Activated T-cell treated with anti-CD3 and anti-CD28 coated beads, Interleukin-2, amount 50 U/mL, for 48 hours (primary cell): ENCODE measurements at regions not wholly inside any gene's neighbourhood (a gene's known extent, or its start where the extent isn't known, plus 50 kb on each side); places are given as distances from the start of the nearest gene placed in this dataset.
A peak's percentile ranks its signal among the peaks of the same experiment; 100 is the strongest.
"Not testable (repeated sequence)": the region's sequence is repeated elsewhere in the genome, so short reads cannot be mapped to it uniquely, and the experiment has no call there.

Experiments
- DNase-seq, 2 experiments: peaks; one replicate each; pipeline ENCODE4 v3.0.0-alpha.2; 2020

- peak; percentile 29 to 44 for DNase-seq
Measured at GRCh38 chr13:59391696-59392095, 772.0 kb downstream of the DIAPH3 start.

- DNase-seq = no peak
Measured at GRCh38 chr13:59392328-59392727, 771.4 kb downstream of the DIAPH3 start.

- DNase-seq = no peak
Measured at GRCh38 chr13:59394496-59394895, 769.2 kb downstream of the DIAPH3 start.

- DNase-seq = no peak
Measured at GRCh38 chr13:59398127-59398526, 765.6 kb downstream of the DIAPH3 start.

- no peak for DNase-seq
Measured at GRCh38 chr13:59398661-59399060, 765.1 kb downstream of the DIAPH3 start.

GRCh38 chr13:59399513-59399912, 764.2 kb downstream of the DIAPH3 start:
- no peak for DNase-seq

- DNase-seq = no peak
Measured at GRCh38 chr13:59404331-59404730, 759.4 kb downstream of the DIAPH3 start.

GRCh38 chr13:59407251-59407650, 756.5 kb downstream of the DIAPH3 start:
- DNase-seq = not testable (repeated sequence)

- DNase-seq = no peak
Measured at GRCh38 chr13:59408738-59409137, 755.0 kb downstream of the DIAPH3 start.

GRCh38 chr13:59409211-59409610, 754.5 kb downstream of the DIAPH3 start:
- no peak for DNase-seq

- no peak for DNase-seq
Measured at GRCh38 chr13:59409634-59410200, 754.0 kb downstream of the DIAPH3 start.

- DNase-seq = no peak
Measured at GRCh38 chr13:59413126-59413525, 750.6 kb downstream of the DIAPH3 start.

- no peak for DNase-seq
Measured at GRCh38 chr13:59414006-59414405, 749.7 kb downstream of the DIAPH3 start.

- no peak for DNase-seq
Measured at GRCh38 chr13:59415498-59415897, 748.2 kb downstream of the DIAPH3 start.

- no peak for DNase-seq
Measured at GRCh38 chr13:59416561-59416960, 747.2 kb downstream of the DIAPH3 start.

GRCh38 chr13:59422646-59423045, 741.1 kb downstream of the DIAPH3 start:
- DNase-seq = no peak

GRCh38 chr13:59423708-59424340, 739.9 kb downstream of the DIAPH3 start:
- no peak for DNase-seq

- no peak for DNase-seq
Measured at GRCh38 chr13:59424661-59425060, 739.1 kb downstream of the DIAPH3 start.

GRCh38 chr13:59425211-59425741, 738.5 kb downstream of the DIAPH3 start:
- no peak for DNase-seq

GRCh38 chr13:59435024-59435423, 728.7 kb downstream of the DIAPH3 start:
- no peak for DNase-seq

- DNase-seq = no peak
Measured at GRCh38 chr13:59437544-59438301, 726.0 kb downstream of the DIAPH3 start.

GRCh38 chr13:59439776-59440428, 723.8 kb downstream of the DIAPH3 start:
- no peak for DNase-seq

- peak; percentile 27 to 28 for DNase-seq
Measured at GRCh38 chr13:59441068-59441467, 722.7 kb downstream of the DIAPH3 start.
